Thyroid gland (tissue), 4 donors: ENCODE measurements at regions not wholly inside any gene's neighbourhood (a gene's known extent, or its start where the extent isn't known, plus 50 kb on each side); places are given as distances from the start of the nearest gene placed in this dataset.

Experiments
- POLR2A ChIP-seq, 2 donors: fragments of 450-650 bp; IDR thresholded peaks; one replicate each; pipeline ENCODE4 v1.6.1; 2017; ENCODE audit warnings: antibody characterized with exemption in 2 of 2, mild to moderate bottlenecking in 2 of 2, moderate library complexity in 1 of 2
- TF ChIP-seq, protein P1 (sequence below), 6 experiments: fragments of 200-600 bp in 3 of 6; fragments of 450-650 bp in 3 of 6; sonication (generic) in 3 of 6; IDR thresholded peaks; one replicate each; pipeline ENCODE4 v1.5.1; 2016 to 2019; ENCODE audit warnings: antibody characterized with exemption in 6 of 6, mild to moderate bottlenecking in 2 of 6, inconsistent platforms in 1 of 6, moderate library complexity in 1 of 6

GRCh38 chr22:48639021-48639795, 1188.5 kb downstream of the BRD1 start:
- no peak for TF ChIP-seq POLR2A (IDR thresholded peaks at IDR 0.05)
- TF ChIP-seq, protein P1, sequence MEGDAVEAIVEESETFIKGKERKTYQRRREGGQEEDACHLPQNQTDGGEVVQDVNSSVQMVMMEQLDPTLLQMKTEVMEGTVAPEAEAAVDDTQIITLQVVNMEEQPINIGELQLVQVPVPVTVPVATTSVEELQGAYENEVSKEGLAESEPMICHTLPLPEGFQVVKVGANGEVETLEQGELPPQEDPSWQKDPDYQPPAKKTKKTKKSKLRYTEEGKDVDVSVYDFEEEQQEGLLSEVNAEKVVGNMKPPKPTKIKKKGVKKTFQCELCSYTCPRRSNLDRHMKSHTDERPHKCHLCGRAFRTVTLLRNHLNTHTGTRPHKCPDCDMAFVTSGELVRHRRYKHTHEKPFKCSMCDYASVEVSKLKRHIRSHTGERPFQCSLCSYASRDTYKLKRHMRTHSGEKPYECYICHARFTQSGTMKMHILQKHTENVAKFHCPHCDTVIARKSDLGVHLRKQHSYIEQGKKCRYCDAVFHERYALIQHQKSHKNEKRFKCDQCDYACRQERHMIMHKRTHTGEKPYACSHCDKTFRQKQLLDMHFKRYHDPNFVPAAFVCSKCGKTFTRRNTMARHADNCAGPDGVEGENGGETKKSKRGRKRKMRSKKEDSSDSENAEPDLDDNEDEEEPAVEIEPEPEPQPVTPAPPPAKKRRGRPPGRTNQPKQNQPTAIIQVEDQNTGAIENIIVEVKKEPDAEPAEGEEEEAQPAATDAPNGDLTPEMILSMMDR (IDR thresholded peaks at IDR 0.05): no peak
